ENCODE measurements at regions not wholly inside any gene's neighbourhood (a gene's known extent, or its start where the extent isn't known, plus 50 kb on each side); places are given as distances from the start of the nearest gene placed in this dataset.
"Not testable (repeated sequence)": the region's sequence is repeated elsewhere in the genome, so short reads cannot be mapped to it uniquely, and the experiment has no call there.

GRCh38 chr17:65305778-65306177 is 168.6 kb downstream of the RGS9 start:
- H3K36me3 ChIP-seq: no peaks in the 10 kb centered on the region
- TF ChIP-seq CTCF (IDR thresholded peaks at IDR 0.05; ENCODE audit: low read depth, low read length): no peak
- no peaks in the 10 kb centered on the region for H3K27me3 ChIP-seq
- H3K9me3 ChIP-seq (ENCODE audit: low read depth): no peaks in the 10 kb centered on the region
- H3K4me3 ChIP-seq: no peak overlapping the region
- H3K27ac ChIP-seq: no peak overlapping the region
- DNase-seq (ENCODE audit: low read depth in 1 of 2, low spot score in 1 of 2): no peak
- no peaks in the 10 kb centered on the region for H3K4me1 ChIP-seq (ENCODE audit: low read depth)

GRCh38 chr17:65305116-65305515 is 167.9 kb downstream of the RGS9 start:
- H3K27me3 ChIP-seq: no peaks in the 10 kb centered on the region
- H3K36me3 ChIP-seq: no peaks in the 10 kb centered on the region
- DNase-seq (ENCODE audit: low read depth in 1 of 2, low spot score in 1 of 2): no peak
- no peak overlapping the region for H3K4me3 ChIP-seq
- no peaks in the 10 kb centered on the region for H3K9me3 ChIP-seq (ENCODE audit: low read depth)
- no peak overlapping the region for H3K27ac ChIP-seq
- TF ChIP-seq CTCF (IDR thresholded peaks at IDR 0.05; ENCODE audit: low read depth, low read length): no peak
- no peaks in the 10 kb centered on the region for H3K4me1 ChIP-seq (ENCODE audit: low read depth)

- H3K36me3 ChIP-seq; H3K27ac ChIP-seq; H3K4me1 ChIP-seq (ENCODE audit: low read depth); DNase-seq (ENCODE audit: low read depth in 1 of 2, low spot score in 1 of 2); H3K9me3 ChIP-seq (ENCODE audit: low read depth); H3K27me3 ChIP-seq; H3K4me3 ChIP-seq: not testable (repeated sequence)
These were observed 164.7 kb downstream of the RGS9 start for GRCh38 chr17:65301882-65302281.

- H3K27ac ChIP-seq: no peak overlapping the region
- no peaks in the 10 kb centered on the region for H3K27me3 ChIP-seq
- H3K9me3 ChIP-seq (ENCODE audit: low read depth): no peaks in the 10 kb centered on the region
- H3K4me1 ChIP-seq (ENCODE audit: low read depth): no peaks in the 10 kb centered on the region
- no peak for TF ChIP-seq CTCF (IDR thresholded peaks at IDR 0.05; ENCODE audit: low read depth, low read length)
- no peak for DNase-seq (ENCODE audit: low read depth in 1 of 2, low spot score in 1 of 2)
- no peak overlapping the region for H3K4me3 ChIP-seq
- H3K36me3 ChIP-seq: no peaks in the 10 kb centered on the region
These were observed 164.0 kb downstream of the RGS9 start for GRCh38 chr17:65301184-65301583.

GRCh38 chr17:65297916-65298315 is 160.7 kb downstream of the RGS9 start:
- Histone ChIP-seq H3K4me3 (no peak overlapping the region), H3K9me3 (ENCODE audit: low read depth) (no peaks in the 10 kb centered on the region), H3K27me3 (no peaks in the 10 kb centered on the region), H3K4me1 (ENCODE audit: low read depth) (no peaks in the 10 kb centered on the region), H3K27ac (no peak overlapping the region), H3K36me3 (no peaks in the 10 kb centered on the region)
- DNase-seq (ENCODE audit: low read depth in 1 of 2, low spot score in 1 of 2): no peak
- TF ChIP-seq CTCF (IDR thresholded peaks at IDR 0.05; ENCODE audit: low read depth, low read length): no peak

GRCh38 chr17:65297384-65297783 is 160.2 kb downstream of the RGS9 start:
- peak in 1 of 2 donors; percentile 70 for DNase-seq (ENCODE audit: low read depth in 1 of 2, low spot score in 1 of 2)
- no peaks in the 10 kb centered on the region for H3K4me1 ChIP-seq (ENCODE audit: low read depth)
- H3K4me3 ChIP-seq: no peak overlapping the region

More at GRCh38 chr17:65297384-65297783, 160.2 kb downstream of the RGS9 start:
- Histone ChIP-seq H3K27me3 (no peaks in the 10 kb centered on the region), H3K9me3 (ENCODE audit: low read depth) (no peaks in the 10 kb centered on the region), H3K27ac (no peak overlapping the region), H3K36me3 (no peaks in the 10 kb centered on the region)
- TF ChIP-seq CTCF (IDR thresholded peaks at IDR 0.05; ENCODE audit: low read depth, low read length): no peak

Data from cardiac muscle cell (in vitro differentiated cells and primary cell).